Skeletal muscle satellite cell (primary cell): ENCODE measurements at regions not wholly inside any gene's neighbourhood (a gene's known extent, or its start where the extent isn't known, plus 50 kb on each side); places are given as distances from the start of the nearest gene placed in this dataset.

ENCODE experiments used
- H3K27me3 ChIP-seq: 2 replicates; pipeline ENCODE4 v1.7.0; 2013; ENCODE audit warnings: low read length; ENCODE audit not compliant: control insufficient read depth, insufficient read depth
- H3K36me3 ChIP-seq: 2 replicates; pipeline ENCODE4 v1.7.0; 2013; ENCODE audit warnings: mild to moderate bottlenecking, control low read depth, low read length; ENCODE audit not compliant: insufficient read depth
- H3K4me1 ChIP-seq: 2 replicates; pipeline ENCODE4 v1.7.0; 2013; ENCODE audit warnings: low read length; ENCODE audit not compliant: control insufficient read depth, insufficient read depth
- H3K4me2 ChIP-seq: 2 replicates; pipeline ENCODE4 v1.7.0; 2013; ENCODE audit warnings: mild to moderate bottlenecking, low read length
- H3K4me3 ChIP-seq: 2 replicates; pipeline ENCODE4 v1.7.0; 2013; ENCODE audit warnings: low read length
- H3K9ac ChIP-seq: 2 replicates; pipeline ENCODE4 v1.7.0; 2013; ENCODE audit warnings: mild to moderate bottlenecking, low read depth, low read length, moderate library complexity
- H3K9me3 ChIP-seq: replicated peaks from 2 replicates; pipeline ENCODE4 v1.7.0; 2013; ENCODE audit warnings: mild to moderate bottlenecking, control low read depth, low read length

GRCh38 chr3:5305684-5305989, 118.1 kb downstream of the EDEM1 start:
- no peaks in the 10 kb centered on the region for H3K36me3 ChIP-seq
- no peaks in the 10 kb centered on the region for H3K9me3 ChIP-seq
- H3K4me2 ChIP-seq: no peak overlapping the region
- H3K4me1 ChIP-seq: no peaks in the 10 kb centered on the region
- H3K4me3 ChIP-seq: no peak overlapping the region
- no peaks in the 10 kb centered on the region for H3K27me3 ChIP-seq
- no peak overlapping the region for H3K9ac ChIP-seq

- Histone ChIP-seq H3K4me1 (no peaks in the 10 kb centered on the region), H3K9ac (no peak overlapping the region), H3K9me3 (no peaks in the 10 kb centered on the region)
Observed at GRCh38 chr3:5309171-5309570, 121.7 kb downstream of the EDEM1 start.

GRCh38 chr3:5309602-5310001, 122.1 kb downstream of the EDEM1 start:
- Histone ChIP-seq H3K9ac (no peak overlapping the region), H3K9me3 (no peaks in the 10 kb centered on the region), H3K4me1 (no peaks in the 10 kb centered on the region), H3K27me3 (no peaks in the 10 kb centered on the region), H3K36me3 (no peaks in the 10 kb centered on the region), H3K4me2 (no peak overlapping the region), H3K4me3 (no peak overlapping the region)

More at GRCh38 chr3:5309171-5309570, 121.7 kb downstream of the EDEM1 start:
- H3K4me3 ChIP-seq: no peak overlapping the region
- H3K27me3 ChIP-seq: no peaks in the 10 kb centered on the region
- no peak overlapping the region for H3K4me2 ChIP-seq
- H3K36me3 ChIP-seq: no peaks in the 10 kb centered on the region

GRCh38 chr3:5310509-5310908, 123.0 kb downstream of the EDEM1 start:
- Histone ChIP-seq H3K9ac (no peak overlapping the region), H3K4me2 (no peak overlapping the region), H3K27me3 (no peaks in the 10 kb centered on the region), H3K9me3 (no peaks in the 10 kb centered on the region), H3K4me1 (no peaks in the 10 kb centered on the region), H3K4me3 (no peak overlapping the region), H3K36me3 (no peaks in the 10 kb centered on the region)

GRCh38 chr3:5312290-5312689, 124.8 kb downstream of the EDEM1 start:
- Histone ChIP-seq H3K36me3 (no peaks in the 10 kb centered on the region), H3K4me2 (no peak overlapping the region), H3K9me3 (no peaks in the 10 kb centered on the region), H3K27me3 (no peaks in the 10 kb centered on the region), H3K9ac (no peak overlapping the region), H3K4me1 (no peaks in the 10 kb centered on the region), H3K4me3 (no peak overlapping the region)

- no peak overlapping the region for H3K4me3 ChIP-seq
- no peaks in the 10 kb centered on the region for H3K27me3 ChIP-seq
- no peaks in the 10 kb centered on the region for H3K36me3 ChIP-seq
- no peaks in the 10 kb centered on the region for H3K4me1 ChIP-seq
- no peaks in the 10 kb centered on the region for H3K9me3 ChIP-seq
- no peak overlapping the region for H3K9ac ChIP-seq
- no peak overlapping the region for H3K4me2 ChIP-seq
Observed at GRCh38 chr3:5314897-5315296, 127.4 kb downstream of the EDEM1 start.

- Histone ChIP-seq H3K4me1 (no peaks in the 10 kb centered on the region), H3K36me3 (no peaks in the 10 kb centered on the region), H3K27me3 (no peaks in the 10 kb centered on the region), H3K4me3 (no peak overlapping the region), H3K4me2 (no peak overlapping the region), H3K9me3 (no peaks in the 10 kb centered on the region), H3K9ac (no peak overlapping the region)
Observed at GRCh38 chr3:5317557-5317956, 130.1 kb downstream of the EDEM1 start.

- Histone ChIP-seq H3K4me1 (no peaks in the 10 kb centered on the region), H3K4me3 (no peak overlapping the region), H3K4me2 (no peak overlapping the region), H3K9me3 (no peaks in the 10 kb centered on the region), H3K36me3 (no peaks in the 10 kb centered on the region), H3K27me3 (no peaks in the 10 kb centered on the region), H3K9ac (no peak overlapping the region)
Observed at GRCh38 chr3:5319454-5319853, 131.9 kb downstream of the EDEM1 start.

- Histone ChIP-seq H3K9me3 (no peaks in the 10 kb centered on the region), H3K4me2 (no peak overlapping the region), H3K36me3 (no peaks in the 10 kb centered on the region), H3K27me3 (no peaks in the 10 kb centered on the region), H3K9ac (no peak overlapping the region), H3K4me1 (no peaks in the 10 kb centered on the region), H3K4me3 (no peak overlapping the region)
Observed at GRCh38 chr3:5321666-5322340, 134.3 kb downstream of the EDEM1 start.

GRCh38 chr3:5324780-5325179, 137.3 kb downstream of the EDEM1 start:
- H3K36me3 ChIP-seq: no peaks in the 10 kb centered on the region
- no peaks in the 10 kb centered on the region for H3K27me3 ChIP-seq
- no peak overlapping the region for H3K9ac ChIP-seq
- no peaks in the 10 kb centered on the region for H3K4me1 ChIP-seq
- no peak overlapping the region for H3K4me2 ChIP-seq
- H3K4me3 ChIP-seq: no peak overlapping the region
- H3K9me3 ChIP-seq: no peaks in the 10 kb centered on the region

GRCh38 chr3:5330152-5330810, 142.8 kb downstream of the EDEM1 start:
- Histone ChIP-seq H3K9me3 (no peaks in the 10 kb centered on the region), H3K4me3 (no peak overlapping the region), H3K27me3 (no peaks in the 10 kb centered on the region), H3K36me3 (no peaks in the 10 kb centered on the region), H3K4me1 (no peaks in the 10 kb centered on the region), H3K4me2 (no peak overlapping the region), H3K9ac (no peak overlapping the region)

- H3K36me3 ChIP-seq: no peaks in the 10 kb centered on the region
- no peak overlapping the region for H3K4me3 ChIP-seq
- no peaks in the 10 kb centered on the region for H3K27me3 ChIP-seq
- H3K9ac ChIP-seq: no peak overlapping the region
- no peaks in the 10 kb centered on the region for H3K9me3 ChIP-seq
- no peak overlapping the region for H3K4me2 ChIP-seq
- H3K4me1 ChIP-seq: no peaks in the 10 kb centered on the region
Observed at GRCh38 chr3:5331567-5332269, 144.2 kb downstream of the EDEM1 start.
